DMS153 treated with DMSO at 0.1 percent for 48 hours (cell line): ENCODE measurements at regions not wholly inside any gene's neighbourhood (a gene's known extent, or its start where the extent isn't known, plus 50 kb on each side); places are given as distances from the start of the nearest gene placed in this dataset.

ENCODE experiments used
- DNase-seq: peaks from one replicate; lab custom pipeline; 2025; ENCODE audit not compliant: unreplicated experiment; lab: John Stamatoyannopoulos, UW

DNA sequence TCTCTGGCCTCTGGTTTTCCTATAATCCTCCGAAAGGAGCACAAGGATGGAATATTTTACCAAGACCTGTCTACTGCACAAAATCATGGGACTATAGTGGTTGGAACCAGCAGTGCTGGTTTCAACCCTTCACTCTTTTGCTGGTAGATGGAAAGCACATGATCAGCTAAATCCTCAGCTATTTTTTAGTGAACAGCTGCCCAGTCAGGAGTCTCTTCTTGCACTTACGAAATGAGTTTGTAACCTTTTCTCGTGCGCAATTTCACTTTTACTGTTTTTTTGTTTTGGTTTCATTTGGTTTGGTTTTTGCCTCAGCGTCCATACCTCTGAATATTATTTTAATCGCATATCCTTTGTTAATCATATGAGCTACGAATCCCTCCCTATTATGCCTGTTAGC is 418.5 kb upstream of the CPEB2 start:
- no peak for DNase-seq

DNA sequence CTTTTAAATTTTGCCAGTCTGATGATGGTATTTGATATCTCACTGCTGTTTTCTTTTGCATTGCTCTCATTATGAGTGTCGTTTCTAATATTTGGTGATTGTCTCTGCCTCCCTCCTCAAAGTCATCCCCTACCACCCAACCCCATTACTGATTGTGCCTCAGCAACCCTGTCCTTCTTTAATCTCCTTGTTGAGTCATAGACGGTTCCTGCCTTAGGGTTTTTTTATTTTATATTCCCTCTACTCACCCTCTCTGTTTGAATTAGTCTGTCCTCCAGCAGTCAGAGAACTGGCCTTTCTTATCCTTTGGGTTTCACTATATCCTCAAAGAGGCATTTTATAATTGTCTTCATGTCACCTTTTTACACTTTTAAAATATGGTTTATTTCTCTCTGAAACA is 409.3 kb upstream of the CPEB2 start:
- DNase-seq = no peak

DNA sequence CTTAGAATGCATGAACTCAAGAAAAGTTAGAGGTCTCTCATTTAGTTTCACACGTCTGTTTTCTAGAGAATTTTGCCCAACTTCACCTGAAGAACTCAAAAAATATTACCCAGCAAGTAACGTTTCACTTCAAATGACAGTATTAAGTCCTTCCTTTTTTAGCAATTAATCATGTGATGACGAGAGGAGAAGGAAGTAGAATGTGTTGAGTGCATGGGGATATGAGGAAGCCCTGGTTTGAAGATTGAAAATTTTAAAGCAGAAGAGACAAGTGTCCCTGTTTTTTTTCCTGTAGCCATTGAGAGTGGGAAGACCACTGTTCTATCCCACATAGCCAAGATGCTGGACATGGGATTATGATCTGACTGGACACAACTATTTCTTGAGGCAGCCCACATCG is 406.3 kb upstream of the CPEB2 start:
- DNase-seq = no peak

DNA sequence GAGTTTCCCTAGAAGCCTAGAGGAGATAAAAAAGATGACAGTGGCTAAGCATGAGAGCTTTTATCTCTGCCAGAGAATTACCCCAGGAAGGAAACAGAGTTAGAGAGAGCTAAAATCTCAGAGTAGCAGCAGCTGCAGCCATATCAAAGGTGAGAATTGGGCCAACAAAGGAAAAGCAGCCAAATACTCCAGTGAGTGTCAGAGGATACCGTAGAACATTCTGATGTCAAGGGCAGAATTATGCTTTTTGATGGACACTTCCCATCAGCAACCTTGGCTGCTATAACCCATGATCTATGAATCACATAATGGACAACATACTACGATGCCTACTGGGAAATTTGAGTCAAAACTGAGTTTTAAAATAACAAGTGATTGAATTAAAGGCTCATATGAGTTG is 405.8 kb upstream of the CPEB2 start:
- DNase-seq = no peak

DNA sequence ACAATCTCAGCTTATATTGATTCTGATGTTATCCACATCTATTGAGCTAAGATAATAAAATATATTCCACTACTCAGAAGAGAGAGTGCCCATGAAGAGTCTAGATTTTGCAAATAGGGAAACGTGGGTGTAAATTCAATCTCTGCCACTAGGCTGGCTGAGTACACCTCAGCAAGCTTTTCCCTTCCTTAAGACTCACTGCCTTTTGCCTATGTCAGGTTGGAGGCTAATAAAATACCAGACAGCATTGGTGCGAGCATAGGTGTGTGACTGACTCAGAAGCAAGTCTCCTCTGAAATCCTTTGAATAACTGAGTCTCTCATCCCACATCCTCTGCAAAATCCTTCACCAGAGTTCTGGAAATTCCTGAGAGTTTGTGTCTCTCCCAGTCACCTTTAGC is 405.4 kb upstream of the CPEB2 start:
- DNase-seq = no peak

DNA sequence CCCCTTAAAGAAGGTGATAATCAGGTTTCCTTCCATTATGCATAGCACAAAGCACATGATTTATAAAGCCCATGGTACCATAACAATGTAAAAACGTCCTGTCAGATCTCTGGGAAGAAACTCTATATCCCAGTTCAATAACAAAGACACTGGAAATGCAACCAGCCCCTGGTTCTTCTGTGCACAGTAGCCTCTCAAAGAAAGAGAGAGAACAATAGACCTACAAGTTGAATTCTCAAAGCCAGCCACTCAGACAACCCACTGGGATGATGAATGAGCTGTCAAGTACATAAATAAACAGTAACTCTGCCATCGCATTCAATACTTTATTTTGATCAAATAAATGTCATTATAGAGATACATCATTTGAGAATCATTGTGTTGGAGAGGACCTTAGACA is 400.1 kb upstream of the CPEB2 start:
- DNase-seq = no peak

DNA sequence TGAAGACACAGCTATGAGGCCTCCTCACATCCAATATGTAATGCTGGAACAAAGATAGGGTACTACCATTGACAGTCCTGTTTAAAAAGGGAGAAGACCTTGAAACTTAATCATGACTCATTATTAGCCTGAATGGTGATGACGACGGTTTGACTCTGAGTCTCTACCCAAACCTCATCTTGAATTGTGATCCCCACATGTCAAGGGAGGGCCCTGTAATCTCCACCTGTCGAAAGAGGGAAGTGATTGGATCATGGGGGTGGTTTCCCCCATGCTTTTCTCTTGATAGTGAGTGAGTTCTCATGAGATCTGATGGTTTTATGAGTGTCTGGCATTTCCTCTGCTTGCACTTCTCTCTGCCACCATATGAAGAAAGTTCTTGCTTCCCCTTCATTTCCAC is 395.3 kb upstream of the CPEB2 start:
- no peak for DNase-seq

DNA sequence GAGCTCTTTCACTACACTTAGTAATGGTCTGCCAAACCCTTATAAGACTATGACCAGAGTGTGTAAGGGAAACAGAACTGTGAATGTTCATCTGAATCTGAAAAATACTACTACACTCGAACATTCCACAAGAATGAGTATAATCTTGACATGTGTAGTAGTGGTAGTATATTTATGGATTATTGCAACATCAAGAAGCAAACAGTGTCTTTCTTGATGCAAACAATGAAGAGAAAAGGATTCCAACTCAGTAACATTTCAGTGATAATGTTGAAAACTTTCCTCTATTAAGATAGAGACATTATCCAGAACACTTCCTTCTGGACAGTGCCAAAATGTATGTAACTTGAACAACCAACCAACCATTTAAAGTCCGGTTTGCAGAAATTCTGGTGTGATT is 394.7 kb upstream of the CPEB2 start:
- no peak for DNase-seq

DNA sequence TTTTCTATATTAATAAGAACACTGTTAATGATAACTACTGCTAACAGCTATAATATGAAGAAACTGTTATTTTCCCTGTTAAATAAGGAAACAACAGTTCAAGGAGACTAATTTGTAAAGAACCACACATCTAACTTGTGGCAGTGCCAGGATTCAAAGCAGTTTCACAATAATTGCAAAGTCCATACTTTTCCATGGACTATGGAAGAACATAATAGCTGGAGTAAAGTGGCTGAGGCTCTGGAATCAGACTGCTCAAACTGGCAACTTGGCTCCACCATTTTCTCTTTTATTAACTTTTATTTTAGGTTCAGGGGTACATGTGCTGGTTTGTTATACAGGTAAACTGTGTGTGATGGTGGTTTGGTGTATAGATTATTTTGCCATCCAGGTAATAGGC is 393.7 kb upstream of the CPEB2 start:
- DNase-seq = no peak

DNA sequence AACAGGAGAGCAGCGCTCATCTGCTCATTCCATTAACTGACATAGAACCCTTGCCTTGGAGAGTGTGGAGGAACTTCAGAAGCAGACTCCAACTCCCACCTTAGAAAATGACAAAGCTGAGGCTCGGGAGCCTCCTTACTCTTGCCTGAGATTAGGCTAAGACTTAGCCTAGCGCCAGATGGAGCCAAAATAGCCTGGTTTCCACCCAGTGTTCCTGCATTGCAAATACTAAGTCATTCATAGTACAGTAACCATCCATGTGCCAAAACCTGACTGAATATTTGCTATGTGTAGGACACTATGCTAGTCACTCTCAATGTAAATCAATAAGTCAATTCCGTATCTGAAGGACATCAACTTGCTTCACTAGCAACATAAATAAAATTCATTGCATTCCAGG is 387.4 kb upstream of the CPEB2 start:
- no peak for DNase-seq

DNA sequence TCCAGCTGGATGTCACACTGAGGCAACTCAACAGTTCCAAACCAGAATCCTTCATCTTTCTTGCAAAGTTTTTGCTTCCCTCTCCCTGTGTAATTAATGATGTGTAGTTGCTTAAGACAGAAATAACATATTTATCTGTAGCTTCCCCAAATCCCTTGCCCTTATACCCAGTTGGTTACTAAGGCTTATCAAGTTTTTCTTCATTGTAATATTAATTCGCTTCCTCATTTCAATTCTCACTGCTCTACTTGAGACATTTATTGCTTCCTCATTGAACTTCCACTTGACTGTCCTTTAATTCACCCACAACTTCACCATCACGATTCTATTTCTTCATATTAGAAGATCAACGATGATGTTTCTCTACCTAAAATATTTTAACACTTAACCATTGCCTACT is 386.6 kb upstream of the CPEB2 start:
- no peak for DNase-seq

DNA sequence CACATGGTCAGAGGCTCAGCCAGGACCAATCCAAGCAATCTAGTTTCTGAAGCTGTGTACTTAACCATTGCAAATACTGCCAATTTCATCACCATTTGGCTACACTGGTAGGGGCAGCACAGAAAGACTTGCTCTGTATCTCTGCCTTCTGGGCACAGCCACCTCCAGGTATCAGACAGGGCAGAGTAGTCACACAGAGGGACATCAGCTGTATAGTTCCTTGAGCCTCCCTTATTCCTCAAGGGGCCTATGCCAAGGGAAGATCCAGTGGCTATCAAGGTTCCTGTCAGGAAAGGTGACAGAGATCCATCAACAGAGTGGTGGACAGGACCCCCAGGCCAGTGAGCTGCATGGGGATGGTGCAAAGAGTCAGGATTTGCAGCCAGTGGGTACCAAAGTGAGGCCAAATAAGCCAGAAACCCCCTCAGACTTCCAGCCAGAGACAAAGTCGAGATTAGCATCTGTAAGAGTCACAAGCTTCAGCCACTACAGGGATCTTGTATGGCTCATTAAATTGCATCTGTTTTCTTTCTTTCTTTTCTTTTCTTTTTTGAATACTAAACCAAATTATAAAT is 381.6 kb upstream of the CPEB2 start:
- no peak for DNase-seq

DNA sequence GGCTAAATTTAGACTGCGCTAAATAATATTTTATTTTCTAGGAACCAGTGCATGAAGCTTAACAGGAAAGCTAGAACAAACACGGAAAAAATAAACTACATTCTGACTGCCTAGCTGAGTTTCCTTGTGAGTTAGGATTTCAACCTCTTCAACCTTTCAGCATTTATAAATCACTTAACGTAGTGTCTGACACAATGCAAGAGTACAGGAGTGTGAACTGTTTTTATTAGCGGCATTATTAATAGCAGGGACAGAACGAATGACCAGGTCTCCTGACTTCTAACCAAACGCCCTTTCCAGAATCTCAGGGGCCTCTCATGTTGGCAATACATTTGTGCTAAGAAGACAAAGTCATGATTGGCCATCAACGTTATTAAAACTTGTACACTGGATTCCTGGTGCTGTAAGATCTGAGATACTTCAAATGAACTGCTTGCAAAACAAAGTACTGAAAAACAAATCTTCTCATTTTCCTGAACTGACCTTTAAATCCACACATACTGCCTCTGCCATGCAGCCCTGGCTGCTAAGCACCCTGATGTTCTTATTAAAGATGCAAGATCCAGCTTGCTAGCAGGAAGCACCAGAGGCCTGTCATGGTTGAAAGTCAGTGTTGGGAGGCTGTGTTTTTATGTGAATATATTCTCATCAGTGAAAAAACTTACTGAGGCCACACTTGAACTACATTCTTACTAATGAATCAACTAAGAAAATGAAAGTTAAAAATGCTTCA is 380.4 kb upstream of the CPEB2 start:
- no peak for DNase-seq

DNA sequence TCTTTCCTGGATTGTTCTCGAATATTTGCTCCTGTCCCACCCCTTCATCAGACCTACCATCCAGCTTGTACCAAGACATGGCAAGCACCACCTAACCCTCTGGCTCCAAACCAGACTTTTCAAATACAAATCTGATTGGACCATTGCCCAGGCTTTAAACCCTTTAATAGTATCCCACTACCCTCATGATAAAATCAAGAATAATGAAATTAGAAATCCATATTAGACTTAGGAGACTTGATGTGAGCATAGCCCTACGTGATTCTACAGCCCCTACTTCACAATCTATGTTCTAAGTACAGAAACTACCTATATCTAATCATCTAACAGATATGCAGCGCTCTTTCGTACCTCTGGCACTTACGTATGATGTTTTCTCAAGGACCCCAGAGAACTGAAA is 375.2 kb upstream of the CPEB2 start:
- no peak for DNase-seq

DNA sequence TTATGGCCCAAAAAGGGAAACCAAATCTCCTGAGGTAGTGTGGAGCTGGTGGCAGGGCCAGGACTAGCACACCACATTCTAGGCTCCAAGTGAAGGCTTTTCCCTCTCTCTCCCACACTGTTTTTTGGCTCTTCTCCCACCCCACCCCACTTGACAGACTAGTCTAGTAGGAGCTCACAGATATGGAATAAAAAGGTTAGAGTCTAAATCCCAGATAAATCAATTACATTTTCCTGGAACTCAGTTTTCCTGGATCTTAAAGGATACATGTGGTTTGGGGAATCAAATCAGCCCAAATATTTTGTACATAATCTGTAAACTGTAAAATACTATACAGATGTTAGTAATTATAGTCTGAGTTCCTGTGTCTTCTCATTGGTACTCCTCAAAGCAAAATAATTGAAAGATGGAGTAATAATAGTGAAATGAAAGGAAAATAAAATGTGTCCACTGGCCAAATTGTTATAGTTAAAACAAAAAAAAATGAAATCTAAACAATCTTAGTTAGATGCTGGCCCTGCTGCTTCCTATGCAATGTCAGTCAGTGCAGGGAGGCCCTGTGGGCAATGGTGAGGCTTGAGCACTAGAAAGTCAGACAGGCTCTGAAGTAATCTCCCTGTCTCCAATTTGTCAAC is 370.4 kb upstream of the CPEB2 start:
- no peak for DNase-seq

DNA sequence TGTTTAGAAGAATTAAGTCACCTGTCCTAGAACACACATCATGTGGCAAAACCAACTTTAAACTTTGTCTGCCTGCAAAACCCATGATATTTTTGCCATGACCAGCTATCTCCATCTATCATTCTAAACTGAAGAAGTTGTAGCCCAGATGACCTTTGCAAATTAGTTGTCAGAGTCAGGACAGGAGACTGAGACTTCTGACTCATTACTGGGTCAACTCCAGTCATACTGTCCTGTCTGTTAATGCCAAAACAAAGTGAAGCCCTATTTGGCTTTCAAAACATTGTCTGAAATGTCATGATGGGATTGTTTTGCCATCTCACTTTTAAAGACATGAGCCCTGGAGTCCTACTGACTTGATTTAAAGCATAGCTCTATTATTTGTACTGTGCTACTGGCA is 365.7 kb upstream of the CPEB2 start:
- no peak for DNase-seq

DNA sequence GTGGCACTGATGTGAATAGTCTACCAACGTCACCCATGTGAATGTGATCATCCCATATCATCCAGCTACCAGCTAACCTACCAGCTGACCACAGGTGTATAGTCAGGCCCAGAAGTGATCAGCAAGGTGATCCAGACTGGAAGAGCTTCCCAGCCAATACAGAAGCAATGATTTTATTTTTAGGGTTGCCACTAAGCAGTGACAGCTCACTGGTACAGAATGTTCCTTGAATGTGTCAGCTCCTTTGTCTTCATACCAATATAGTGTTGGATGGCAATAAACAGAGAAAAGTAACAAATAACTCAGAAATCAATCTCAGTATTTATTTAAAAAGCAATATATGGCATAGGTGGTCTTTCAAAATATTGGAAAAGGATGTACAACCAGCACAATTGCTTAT is 361.8 kb upstream of the CPEB2 start:
- DNase-seq = no peak

DNA sequence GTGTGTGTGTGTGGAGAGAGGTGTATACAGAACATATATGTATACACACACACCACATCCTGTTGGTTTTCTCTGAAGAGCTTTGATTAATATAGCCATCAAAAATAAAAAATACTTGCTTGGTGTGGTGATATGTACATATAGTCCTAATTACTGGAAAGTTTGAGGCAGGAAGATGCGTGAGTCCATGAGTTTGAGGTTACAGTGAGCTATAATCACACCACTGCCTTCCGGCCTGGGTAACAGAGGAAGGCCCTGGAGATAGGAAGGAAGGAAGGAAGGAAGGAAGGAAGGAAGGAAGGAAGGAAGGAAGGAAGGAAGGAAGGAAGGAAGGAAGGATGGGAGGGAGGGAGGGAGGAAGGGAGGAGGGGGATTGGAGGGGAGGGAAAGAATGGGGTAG is 360.4 kb upstream of the CPEB2 start:
- DNase-seq = no peak

DNA sequence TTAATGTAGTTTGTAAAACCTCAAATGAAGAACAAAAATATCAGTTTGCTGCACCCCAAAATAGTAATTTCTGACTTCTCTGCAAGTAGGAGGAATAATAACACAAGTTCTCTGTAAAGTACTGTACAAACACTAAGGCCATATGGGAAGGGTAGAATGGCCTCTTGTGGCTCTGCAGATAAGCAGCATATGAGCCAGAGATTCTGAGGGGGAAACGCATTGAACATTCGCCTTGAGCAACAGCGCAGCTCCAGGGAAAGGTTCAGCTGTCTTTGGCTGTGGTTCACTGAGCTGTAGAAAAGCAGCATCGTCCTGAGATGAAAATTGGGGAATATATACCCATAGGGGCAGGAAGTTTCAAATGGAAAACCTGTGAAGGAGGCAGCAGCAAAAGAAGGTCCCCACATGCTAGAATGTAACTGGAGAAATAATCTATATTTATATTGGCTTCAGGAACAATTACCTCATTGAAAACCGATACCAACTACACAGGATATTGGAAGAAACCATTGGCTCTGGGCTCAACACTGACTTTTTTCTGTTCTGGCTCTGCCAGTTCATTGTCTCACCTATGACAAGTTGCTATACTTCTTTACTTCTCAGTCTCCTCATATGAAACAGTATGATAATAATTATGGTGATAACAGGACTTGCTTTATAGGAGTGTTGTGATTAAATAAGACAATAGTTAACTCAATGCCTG is 357.6 kb upstream of the CPEB2 start:
- DNase-seq = no peak

DNA sequence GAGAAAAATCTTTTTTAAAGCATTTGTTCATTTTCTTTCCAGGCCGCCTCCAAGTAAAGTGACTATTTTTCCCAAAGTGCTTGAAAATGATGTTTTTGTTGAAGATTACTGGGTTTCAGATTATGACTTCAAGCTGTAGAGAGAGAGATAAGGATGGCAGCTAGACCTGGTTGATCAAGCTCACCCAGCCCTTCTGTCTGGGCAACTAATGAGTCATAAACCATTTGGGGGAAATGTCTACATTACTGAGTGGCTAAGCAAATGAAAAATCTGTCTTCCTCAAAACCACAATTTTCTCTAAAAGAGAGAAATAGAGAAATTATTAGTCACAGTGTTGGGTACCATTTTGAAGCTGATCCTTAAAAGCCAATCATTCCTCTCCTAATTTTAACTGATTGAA is 355.4 kb upstream of the CPEB2 start:
- no peak for DNase-seq

DNA sequence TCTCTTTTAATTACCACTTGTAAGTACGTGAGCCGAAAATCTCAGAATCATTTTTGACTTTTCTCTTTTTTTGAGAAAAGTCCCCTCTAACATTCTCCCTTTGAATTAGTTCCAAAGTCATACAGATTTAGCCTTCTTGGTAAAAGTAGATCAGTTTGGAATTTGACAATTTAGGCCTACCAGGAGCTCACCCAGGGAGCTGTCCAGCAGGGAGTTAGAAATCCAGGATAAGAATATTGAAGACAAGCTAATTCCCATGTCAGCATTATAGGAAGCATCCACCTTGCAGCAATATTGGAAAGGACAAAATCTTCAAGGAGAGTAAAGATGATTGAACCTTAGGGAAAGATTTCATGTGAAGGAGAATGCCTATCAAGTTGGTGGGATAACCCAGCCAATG is 352.2 kb upstream of the CPEB2 start:
- DNase-seq = no peak

DNA sequence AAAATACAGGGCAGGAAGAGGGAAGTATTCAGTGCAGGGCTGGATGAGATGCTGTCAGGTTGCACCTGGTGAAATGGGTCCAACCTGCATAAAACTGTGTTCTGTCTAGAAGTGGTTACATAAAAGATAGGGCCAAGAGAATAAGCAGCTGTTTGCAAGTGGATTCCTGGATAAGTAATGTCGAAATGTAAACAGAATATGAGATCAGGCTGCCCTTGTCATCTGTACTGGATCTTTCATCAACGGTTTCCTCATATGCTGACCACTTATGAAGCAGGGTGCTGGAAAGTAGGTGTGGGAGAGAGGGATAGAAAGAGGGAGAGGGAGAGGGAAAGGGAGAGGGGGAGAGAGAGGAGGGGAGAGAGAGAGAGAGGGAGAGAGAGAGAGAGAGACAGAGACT is 349.8 kb upstream of the CPEB2 start:
- no peak for DNase-seq
